ENCODE measurements at regions not wholly inside any gene's neighbourhood (a gene's known extent, or its start where the extent isn't known, plus 50 kb on each side); places are given as distances from the start of the nearest gene placed in this dataset.

DNA sequence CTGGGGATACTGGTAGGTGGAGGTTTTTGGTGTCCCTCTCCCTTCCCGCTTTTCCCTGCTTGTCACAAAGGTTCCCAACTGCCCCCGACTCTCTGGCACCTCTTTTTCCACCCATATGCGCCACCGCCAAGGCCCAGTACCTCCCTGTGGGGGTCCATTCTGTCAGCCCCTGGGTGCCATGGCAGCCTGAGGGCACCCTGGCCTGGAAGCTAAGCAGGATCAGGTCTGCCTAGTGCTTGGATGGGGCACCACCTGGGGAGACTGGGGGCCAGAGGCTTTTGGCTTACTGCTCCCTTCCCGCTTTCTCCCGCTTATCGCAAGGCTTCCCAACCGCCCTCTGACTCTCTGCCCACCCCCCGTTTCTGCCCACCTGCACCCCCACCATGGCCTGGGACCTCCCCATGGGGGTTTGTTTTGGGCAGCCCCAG, 2286.4 kb downstream of the TP53TG3F start:
- DNase-seq (no peak), ATAC-seq (ENCODE audit: insufficient read depth, low FRiP score) (no peak)
- Histone ChIP-seq H3K27ac (ENCODE audit: low read depth in 1 of 2, low read length in 1 of 2) (no peak overlapping the region), H3K9ac (ENCODE audit: insufficient read depth in 1 of 2, low read length in 2 of 2) (no peak overlapping the region), H3K27me3 (ENCODE audit: control insufficient read depth in 3 of 3, insufficient read depth in 3 of 3, low read length in 2 of 3) (no peaks in the 10 kb centered on the region), H3K4me3 (no peak overlapping the region), H3K4me1 (ENCODE audit: control insufficient read depth in 5 of 5, insufficient read depth in 5 of 5, low read length in 5 of 5) (no peaks in the 10 kb centered on the region), H3K9me3 (ENCODE audit: control insufficient read depth in 4 of 4, insufficient read depth in 3 of 4, low read length in 3 of 4) (peaks cover 0 to 29% (median 10%) of the 10 kb centered on the region in 4 donors), H3K36me3 (ENCODE audit: control insufficient read depth in 4 of 4, insufficient read depth in 4 of 4, low read length in 4 of 4) (no peaks in the 10 kb centered on the region)
- WGBS, 2 donors, result 80 to 91% methylated on average over 5 to 9 of the region's 9 CpGs
- no peak for TF ChIP-seq CTCF (IDR thresholded peaks at IDR 0.05; ENCODE audit: control extremely low read depth, extremely low read depth)

GRCh38 chr16:35746281-35746962, 2287.0 kb downstream of the TP53TG3F start:
- no peak overlapping the region for H3K4me3 ChIP-seq
- DNase-seq (no peak), ATAC-seq (ENCODE audit: insufficient read depth, low FRiP score) (no peak)
- H3K36me3 ChIP-seq (ENCODE audit: control insufficient read depth in 4 of 4, insufficient read depth in 4 of 4, low read length in 4 of 4), result no peaks in the 10 kb centered on the region
- no peak overlapping the region for H3K27ac ChIP-seq (ENCODE audit: low read depth in 1 of 2, low read length in 1 of 2)
- TF ChIP-seq CTCF (IDR thresholded peaks at IDR 0.05; ENCODE audit: control extremely low read depth, extremely low read depth), result no peak
- no peaks in the 10 kb centered on the region for H3K4me1 ChIP-seq (ENCODE audit: control insufficient read depth in 5 of 5, insufficient read depth in 5 of 5, low read length in 5 of 5)
- H3K9ac ChIP-seq (ENCODE audit: insufficient read depth in 1 of 2, low read length in 2 of 2), result no peak overlapping the region
- WGBS, 2 donors, result 89 to 92% methylated on average over 17 of the region's 17 CpGs
- peaks cover 0 to 30% (median 10%) of the 10 kb centered on the region in 4 donors for H3K9me3 ChIP-seq (ENCODE audit: control insufficient read depth in 4 of 4, insufficient read depth in 3 of 4, low read length in 3 of 4)
- no peaks in the 10 kb centered on the region for H3K27me3 ChIP-seq (ENCODE audit: control insufficient read depth in 3 of 3, insufficient read depth in 3 of 3, low read length in 2 of 3)

GRCh38 chr16:35746963-35747657, 2287.7 kb downstream of the TP53TG3F start:
- TF ChIP-seq CTCF (IDR thresholded peaks at IDR 0.05; ENCODE audit: control extremely low read depth, extremely low read depth), result no peak
- 88 to 91% methylated on average over 18 of the region's 18 CpGs for WGBS, 2 donors
- ATAC-seq (ENCODE audit: insufficient read depth, low FRiP score), result no peak
- no peak for DNase-seq
- H3K4me3 ChIP-seq, result no peak overlapping the region
- no peaks in the 10 kb centered on the region for H3K36me3 ChIP-seq (ENCODE audit: control insufficient read depth in 4 of 4, insufficient read depth in 4 of 4, low read length in 4 of 4)
- H3K9ac ChIP-seq (ENCODE audit: insufficient read depth in 1 of 2, low read length in 2 of 2), result no peak overlapping the region
- no peak overlapping the region for H3K27ac ChIP-seq (ENCODE audit: low read depth in 1 of 2, low read length in 1 of 2)
- H3K27me3 ChIP-seq (ENCODE audit: control insufficient read depth in 3 of 3, insufficient read depth in 3 of 3, low read length in 2 of 3), result no peaks in the 10 kb centered on the region
- H3K9me3 ChIP-seq (ENCODE audit: control insufficient read depth in 4 of 4, insufficient read depth in 3 of 4, low read length in 3 of 4), result peaks cover 0 to 36% (median 10%) of the 10 kb centered on the region in 4 donors
- no peaks in the 10 kb centered on the region for H3K4me1 ChIP-seq (ENCODE audit: control insufficient read depth in 5 of 5, insufficient read depth in 5 of 5, low read length in 5 of 5)
